Suprapubic skin (tissue), 3 donors: ENCODE measurements at regions not wholly inside any gene's neighbourhood (a gene's known extent, or its start where the extent isn't known, plus 50 kb on each side); places are given as distances from the start of the nearest gene placed in this dataset.

ENCODE experiments used
- POLR2A ChIP-seq, 2 donors: fragments of 450-650 bp; IDR thresholded peaks; one replicate each; pipeline ENCODE4 v1.6.1; 2017; ENCODE audit warnings: antibody characterized with exemption in 2 of 2, mild to moderate bottlenecking in 2 of 2, moderate library complexity in 2 of 2
- TF ChIP-seq, protein P1 (sequence below), 2 donors: fragments of 200-600 bp in 1 of 2; fragments of 450-650 bp in 1 of 2; sonication (generic) in 1 of 2; IDR thresholded peaks; one replicate each; pipeline ENCODE4 v1.5.1; 2016 to 2019; ENCODE audit warnings: antibody characterized with exemption in 2 of 2, mild to moderate bottlenecking in 1 of 2, moderate library complexity in 1 of 2

DNA sequence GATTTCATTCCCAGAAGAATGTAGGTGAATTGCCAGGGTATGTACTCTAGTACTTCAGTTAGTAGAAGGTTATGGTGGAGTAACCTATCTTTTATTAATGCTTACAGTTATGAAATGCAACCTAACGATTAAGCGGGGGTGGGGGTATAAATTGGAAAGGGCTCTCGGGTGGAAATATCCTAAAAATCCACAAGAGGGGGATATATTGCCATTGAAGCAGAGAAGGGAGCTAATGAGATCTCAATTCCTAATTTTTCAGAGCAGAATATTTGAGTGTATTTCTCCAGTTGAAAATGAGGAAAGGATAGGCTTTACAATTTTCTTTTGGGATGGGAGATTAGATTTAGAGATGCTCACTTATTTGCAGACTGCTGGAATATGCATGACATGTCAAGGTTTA, 90.8 kb downstream of the DNAJB9 start:
- TF ChIP-seq, protein P1, sequence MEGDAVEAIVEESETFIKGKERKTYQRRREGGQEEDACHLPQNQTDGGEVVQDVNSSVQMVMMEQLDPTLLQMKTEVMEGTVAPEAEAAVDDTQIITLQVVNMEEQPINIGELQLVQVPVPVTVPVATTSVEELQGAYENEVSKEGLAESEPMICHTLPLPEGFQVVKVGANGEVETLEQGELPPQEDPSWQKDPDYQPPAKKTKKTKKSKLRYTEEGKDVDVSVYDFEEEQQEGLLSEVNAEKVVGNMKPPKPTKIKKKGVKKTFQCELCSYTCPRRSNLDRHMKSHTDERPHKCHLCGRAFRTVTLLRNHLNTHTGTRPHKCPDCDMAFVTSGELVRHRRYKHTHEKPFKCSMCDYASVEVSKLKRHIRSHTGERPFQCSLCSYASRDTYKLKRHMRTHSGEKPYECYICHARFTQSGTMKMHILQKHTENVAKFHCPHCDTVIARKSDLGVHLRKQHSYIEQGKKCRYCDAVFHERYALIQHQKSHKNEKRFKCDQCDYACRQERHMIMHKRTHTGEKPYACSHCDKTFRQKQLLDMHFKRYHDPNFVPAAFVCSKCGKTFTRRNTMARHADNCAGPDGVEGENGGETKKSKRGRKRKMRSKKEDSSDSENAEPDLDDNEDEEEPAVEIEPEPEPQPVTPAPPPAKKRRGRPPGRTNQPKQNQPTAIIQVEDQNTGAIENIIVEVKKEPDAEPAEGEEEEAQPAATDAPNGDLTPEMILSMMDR (IDR thresholded peaks at IDR 0.05), result no peak
- TF ChIP-seq POLR2A (IDR thresholded peaks at IDR 0.05), result no peak
